ENCODE measurements at regions not wholly inside any gene's neighbourhood (a gene's known extent, or its start where the extent isn't known, plus 50 kb on each side); places are given as distances from the start of the nearest gene placed in this dataset.

GRCh38 chr15:87082581-87082980 lies 1002.9 kb downstream of the AGBL1 start:
- no peak for TF ChIP-seq MYC (IDR thresholded peaks at IDR 0.05; ENCODE audit: borderline replicate concordance, low read length)
- no peak for TF ChIP-seq CBX2 (IDR thresholded peaks at IDR 0.05; ENCODE audit: borderline replicate concordance, low read depth)
- no peak for TF ChIP-seq HOXA7 (CRISPR knock-in tag; IDR thresholded peaks at IDR 0.05)
- no peak for TF ChIP-seq NFE2L2 (conservative IDR thresholded peaks at IDR 0.05; ENCODE audit: low read length)
- TF ChIP-seq ZNF302 (CRISPR knock-in tag; IDR thresholded peaks at IDR 0.05): no peak
- no peak for TF ChIP-seq EP300 (IDR thresholded peaks at IDR 0.05)
- no peak for TF ChIP-seq RNF2 (IDR thresholded peaks at IDR 0.05; ENCODE audit: borderline replicate concordance, low read depth)
- no peak for TF ChIP-seq PHF8 (IDR thresholded peaks at IDR 0.05; ENCODE audit: borderline replicate concordance, low read depth)
- TF ChIP-seq TFCP2L1 (CRISPR knock-in tag; IDR thresholded peaks at IDR 0.05): no peak
- no peak for TF ChIP-seq HDAC2 (IDR thresholded peaks at IDR 0.05)
- no peak for TF ChIP-seq MAZ (IDR thresholded peaks at IDR 0.05; ENCODE audit: borderline replicate concordance, low read depth, low read length)
- TF ChIP-seq CEBPB (IDR thresholded peaks at IDR 0.05): no peak
- no peak for TF ChIP-seq USF2 (IDR thresholded peaks at IDR 0.05)
- no peak for TF ChIP-seq CBX8 (IDR thresholded peaks at IDR 0.05)
- TF ChIP-seq FOSB (CRISPR knock-in tag; IDR thresholded peaks at IDR 0.05): no peak
- no peak for TF ChIP-seq REST (IDR thresholded peaks at IDR 0.05)
- TF ChIP-seq SREBF2 (IDR thresholded peaks at IDR 0.05): no peak
- TF ChIP-seq SMC3 (IDR thresholded peaks at IDR 0.05): no peak
- no peak for TF ChIP-seq RFX5 (IDR thresholded peaks at IDR 0.05)
- CTCF ChIA-PET: no interaction called here

GRCh38 chr15:87080547-87080946 lies 1000.9 kb downstream of the AGBL1 start:
- no peak overlapping the region for H3K27ac ChIP-seq
- ChIA-PET CTCF (no interaction called here), POLR2A (no interaction called here)
- 12% methylated on average over 5 of the region's 5 CpGs for WGBS (ENCODE audit: missing lambda C conversion rate)
- no peaks in the 10 kb centered on the region for H3K4me1 ChIP-seq
- no peak for ATAC-seq
- no peak for TF ChIP-seq SMC3 (IDR thresholded peaks at IDR 0.05)
- TF ChIP-seq FOSB (CRISPR knock-in tag; IDR thresholded peaks at IDR 0.05): no peak
- TF ChIP-seq EHF (CRISPR knock-in tag; IDR thresholded peaks at IDR 0.05): no peak
- no peak for TF ChIP-seq KDM1A (IDR thresholded peaks at IDR 0.05; ENCODE audit: low read depth)
- TF ChIP-seq CEBPB (IDR thresholded peaks at IDR 0.05): no peak
- no peak for TF ChIP-seq FOSL2 (IDR thresholded peaks at IDR 0.05)
- no peak for TF ChIP-seq FOSL2 (CRISPR knock-in tag; IDR thresholded peaks at IDR 0.05)
- no peak for TF ChIP-seq ESRRA (IDR thresholded peaks at IDR 0.05; ENCODE audit: borderline replicate concordance, low read length)
- TF ChIP-seq RARB (CRISPR knock-in tag; IDR thresholded peaks at IDR 0.05): no peak
- no peak for TF ChIP-seq ZSCAN20 (CRISPR knock-in tag; IDR thresholded peaks at IDR 0.05)
- no peak for TF ChIP-seq PBX3 (IDR thresholded peaks at IDR 0.05)
- no peak for TF ChIP-seq RFX5 (IDR thresholded peaks at IDR 0.05)
- DNase-seq (ENCODE audit: low read depth in 1 of 2, low spot score in 1 of 2): no peak
- H3K9me3 ChIP-seq: no peaks in the 10 kb centered on the region
- H3K4me3 ChIP-seq: no peak overlapping the region
- FAIRE-seq: no peak
- H3K4me2 ChIP-seq: no peak overlapping the region

More at GRCh38 chr15:87082581-87082980, 1002.9 kb downstream of the AGBL1 start:
- Histone ChIP-seq H3K4me2 (no peak overlapping the region), H3K9me3 (no peaks in the 10 kb centered on the region), H3K27ac (no peak overlapping the region), H3K4me3 (no peak overlapping the region), H3K4me1 (no peaks in the 10 kb centered on the region)
- POLR2A ChIA-PET: no interaction called here
- no peak for DNase-seq (ENCODE audit: low read depth in 1 of 2, low spot score in 1 of 2)
- ATAC-seq: no peak
- no peak for FAIRE-seq
- WGBS (ENCODE audit: missing lambda C conversion rate): 0% methylated on average over 2 of the region's 2 CpGs

Small RNA genes lying in the stretch of these regions (small RNA-seq; reads per million reads assigned to genes)
- gene RNU6-185P: 0 reads per million in 6 experiments
